Endothelial cell of umbilical vein (primary cell): ENCODE measurements at regions not wholly inside any gene's neighbourhood (a gene's known extent, or its start where the extent isn't known, plus 50 kb on each side); places are given as distances from the start of the nearest gene placed in this dataset.

Source experiments
- BruUV-seq: library from RNA; stranded (reverse); fragments of 400-500 nt; replicated peaks from 2 replicates; lab custom pipeline; 2021; lab: Mats Ljungman, UMichigan
- CTCF ChIA-PET: fragments of 300-600, 350-600 bp; sonication (Branson Sonifier 250); formaldehyde crosslinking; loops from one replicate; lab custom pipeline; 2021; ENCODE audit warnings: antibody characterized with exemption, inconsistent platforms; lab: Charles Lee
- POLR2A ChIA-PET: fragments of 300-600, 350-600 bp; sonication (Branson Sonifier 250); formaldehyde crosslinking; loops from one replicate; lab custom pipeline; 2021; ENCODE audit warnings: antibody characterized with exemption, inconsistent platforms; lab: Charles Lee
- DNase-seq: peaks from one replicate; pipeline ENCODE4 v3.0.0-alpha.2; 2011; ENCODE audit warnings: low read depth, low spot score
- FAIRE-seq: peaks from 2 replicates; lab custom pipeline; 2011; peaks lifted over from hg19 to GRCh38; lab: Jason Lieb, UNC
- H2AFZ ChIP-seq: 2 replicates; pipeline ENCODE4 v1.6.0; 2012; ENCODE audit warnings: low read depth, low read length, control low read depth, inconsistent platforms
- H3K27ac ChIP-seq: 2 replicates; pipeline ENCODE4 v1.5.1; 2011; ENCODE audit warnings: low read depth, mild to moderate bottlenecking, control low read depth, low read length, moderate library complexity; ENCODE audit not compliant: insufficient read depth
- H3K27me3 ChIP-seq, 2 experiments: 2 replicates each; pipeline versions ENCODE4 v1.6.0 to v1.6.1; 2011; ENCODE audit warnings: low read length in 2 of 2, mixed read lengths in 1 of 2; ENCODE audit not compliant: control insufficient read depth in 2 of 2, insufficient read depth in 2 of 2
- H3K36me3 ChIP-seq, 2 experiments: 2 replicates in 1 of 2; 3 replicates in 1 of 2; pipeline ENCODE4 v1.5.1; 2011; ENCODE audit warnings: low read length in 2 of 2, mild to moderate bottlenecking in 1 of 2, moderate library complexity in 1 of 2; ENCODE audit not compliant: control insufficient read depth in 2 of 2, insufficient read depth in 2 of 2; ENCODE audit errors: extremely low read depth in 1 of 2
- H3K4me1 ChIP-seq: 3 replicates; pipeline ENCODE4 v1.5.1; 2011; ENCODE audit warnings: mild to moderate bottlenecking, low read length; ENCODE audit not compliant: control insufficient read depth, insufficient read depth; ENCODE audit errors: extremely low read depth
- H3K4me2 ChIP-seq: 2 replicates; pipeline ENCODE4 v1.6.1; 2011; ENCODE audit warnings: low read length, control low read depth, mixed read lengths; ENCODE audit not compliant: insufficient read depth
- H3K4me3 ChIP-seq, 3 experiments: fragments of 200-600 bp in 1 of 3; sonication (generic), shearing (Covaris generic) in 1 of 3; replicated peaks in 1 of 3; 2 replicates each; pipeline ENCODE4 v1.5.1; 2011 to 2016; ENCODE audit warnings: control low read depth in 3 of 3, low read length in 3 of 3, mild to moderate bottlenecking in 2 of 3, inconsistent platforms in 1 of 3, low read depth in 1 of 3, moderate library complexity in 1 of 3; ENCODE audit not compliant: insufficient read depth in 1 of 3
- H3K79me2 ChIP-seq: 2 replicates; pipeline ENCODE4 v1.6.0; 2012; ENCODE audit warnings: low read length, inconsistent platforms; ENCODE audit not compliant: control insufficient read depth, insufficient read depth
- H3K9ac ChIP-seq: replicated peaks from 2 replicates; pipeline ENCODE3; 2011; ENCODE audit warnings: low read length, control low read depth; ENCODE audit not compliant: insufficient read depth; ENCODE audit errors: extremely low read depth
- H3K9me1 ChIP-seq: replicated peaks from 3 replicates; pipeline ENCODE4 v1.6.0; 2011; ENCODE audit warnings: mild to moderate bottlenecking, low read length; ENCODE audit not compliant: control insufficient read depth, insufficient read depth; ENCODE audit errors: extremely low read depth
- H3K9me3 ChIP-seq: replicated peaks from 2 replicates; pipeline ENCODE4 v1.5.1; 2012; ENCODE audit warnings: low read length, inconsistent platforms; ENCODE audit not compliant: control insufficient read depth, insufficient read depth
- H4K20me1 ChIP-seq: replicated peaks from 2 replicates; pipeline ENCODE3; 2011; ENCODE audit warnings: mild to moderate bottlenecking, low read length; ENCODE audit not compliant: control insufficient read depth, insufficient read depth; ENCODE audit errors: extremely low read depth
- CTCF ChIP-seq, 2 donors: IDR thresholded peaks; 1 replicate in 1 of 2; 2 replicates in 1 of 2; pipeline ENCODE4 v1.5.1; 2011; ENCODE audit warnings: low read length in 2 of 2, mild to moderate bottlenecking in 2 of 2, moderate library complexity in 2 of 2, control low read depth in 1 of 2, inconsistent platforms in 1 of 2, low read depth in 1 of 2; ENCODE audit not compliant: insufficient read depth in 1 of 2; ENCODE audit errors: extremely low read depth in 1 of 2
- EZH2 ChIP-seq: IDR thresholded peaks from 2 replicates; pipeline ENCODE4 v1.6.1; 2012; ENCODE audit warnings: borderline replicate concordance, low read depth, mild to moderate bottlenecking, moderate library complexity, low read length, inconsistent platforms; ENCODE audit not compliant: severe bottlenecking
- FOS ChIP-seq: IDR thresholded peaks from 2 replicates; pipeline ENCODE4 v1.6.1; 2011; ENCODE audit warnings: mild to moderate bottlenecking, low read length, moderate library complexity, borderline replicate concordance; ENCODE audit not compliant: insufficient read depth
- GATA2 ChIP-seq: IDR thresholded peaks from 2 replicates; pipeline ENCODE4 v1.7.0; 2011; ENCODE audit warnings: low read depth, mild to moderate bottlenecking, moderate library complexity, mixed read lengths, low read length; ENCODE audit not compliant: insufficient read length, insufficient read depth
- JUN ChIP-seq: IDR thresholded peaks from 2 replicates; pipeline ENCODE4 v1.6.1; 2011; ENCODE audit warnings: borderline replicate concordance, low read depth; ENCODE audit not compliant: insufficient read length, insufficient read depth
- MAX ChIP-seq: IDR thresholded peaks from 2 replicates; pipeline ENCODE4 v1.6.1; 2011; ENCODE audit not compliant: insufficient read depth, insufficient read length
- MYC ChIP-seq: IDR thresholded peaks from one replicate; pipeline ENCODE4 v1.6.1; 2011; ENCODE audit warnings: mild to moderate bottlenecking, low read depth, low read length
- POLR2A ChIP-seq: IDR thresholded peaks from 2 replicates; pipeline ENCODE4 v1.6.1; 2012; ENCODE audit warnings: low read depth, mild to moderate bottlenecking, control low read depth, low read length
- POLR2AphosphoS5 ChIP-seq: IDR thresholded peaks from 2 replicates; pipeline ENCODE4 v1.6.1; 2012; ENCODE audit warnings: low read depth, mild to moderate bottlenecking, control low read depth, low read length, moderate library complexity; ENCODE audit not compliant: insufficient read depth
- dilution Hi-C: fragments of 300-500 bp; cut with MboI; formaldehyde crosslinking; loops from one replicate; pipeline ENCODE4 v1.15.0; 2019; ENCODE audit warnings: low sequenced_read_pairs; ENCODE audit not compliant: extremely low pct_ligation_motif_present
- intact Hi-C: fragments of 100-400 bp; cut with micrococcal nuclease; formaldehyde crosslinking; loops from one replicate; pipeline ENCODE4 v1.10.0; 2022

- DNase-seq = no peak
- H3K27me3 ChIP-seq = no peaks in the 10 kb centered on the region
- no peak overlapping the region for H3K4me3 ChIP-seq
- no peaks in the 10 kb centered on the region for H4K20me1 ChIP-seq
- no peak overlapping the region for H2AFZ ChIP-seq
- H3K4me2 ChIP-seq = no peak overlapping the region
- no peak for FAIRE-seq
- H3K9ac ChIP-seq = no peak overlapping the region
- no peaks in the 10 kb centered on the region for H3K9me1 ChIP-seq
- dilution Hi-C loops (no loop called here), intact Hi-C loops (loop anchor here (2.0 kb wide), 1 partner anchor 704 kb away; no protein-coding TSS in a partner anchor)
- TF ChIP-seq FOS = no peak
- no peak for TF ChIP-seq CTCF (IDR thresholded peaks at IDR 0.05; ENCODE audit: extremely low read depth in 1 of 2, insufficient read depth in 1 of 2, low read depth in 1 of 2, low read length in 2 of 2)
- no peak for TF ChIP-seq POLR2A
- BruUV-seq = no TSS peak
- ChIA-PET CTCF (interaction anchor here (0.9 kb wide), 1 partner anchor 702 kb away, joined by 3 read pairs; no protein-coding TSS in a partner anchor), POLR2A (no interaction called here)
- no peaks in the 10 kb centered on the region for H3K4me1 ChIP-seq
- H3K36me3 ChIP-seq = no peaks in the 10 kb centered on the region
- H3K27ac ChIP-seq = no peak overlapping the region
- H3K9me3 ChIP-seq = no peaks in the 10 kb centered on the region
- no peaks in the 10 kb centered on the region for H3K79me2 ChIP-seq
Observed at GRCh38 chr12:83388551-83388950, 701.8 kb downstream of the TMTC2 start.

GRCh38 chr12:83386527-83387264 lies 700.0 kb downstream of the TMTC2 start:
- no peak for TF ChIP-seq JUN
- no peak for TF ChIP-seq POLR2AphosphoS5
- TF ChIP-seq POLR2A = no peak
- TF ChIP-seq GATA2 = no peak
- TF ChIP-seq EZH2 = no peak
- no peak for TF ChIP-seq MAX
- TF ChIP-seq CTCF (IDR thresholded peaks at IDR 0.05; ENCODE audit: extremely low read depth in 1 of 2, insufficient read depth in 1 of 2, low read depth in 1 of 2, low read length in 2 of 2) = no peak
- TF ChIP-seq FOS = no peak
- no peak for TF ChIP-seq MYC
- Histone ChIP-seq H3K4me1 (no peaks in the 10 kb centered on the region), H3K36me3 (no peaks in the 10 kb centered on the region), H3K9me3 (no peaks in the 10 kb centered on the region), H3K79me2 (no peaks in the 10 kb centered on the region), H3K9ac (no peak overlapping the region), H2AFZ (no peak overlapping the region), H3K4me3 (no peak overlapping the region), H4K20me1 (no peaks in the 10 kb centered on the region), H3K9me1 (no peaks in the 10 kb centered on the region), H3K4me2 (no peak overlapping the region), H3K27me3 (no peaks in the 10 kb centered on the region), H3K27ac (no peak overlapping the region)
- dilution Hi-C loops (no loop called here), intact Hi-C loops (no loop called here)
- no TSS peak for BruUV-seq
- POLR2A ChIA-PET = no interaction called here
- CTCF ChIA-PET = interaction anchor here (1.0 kb wide), 1 partner anchor 701 kb away, joined by 3 read pairs; no protein-coding TSS in a partner anchor
- DNase-seq (no peak), FAIRE-seq (no peak)
